Liver (tissue), 3 donors: ENCODE measurements at regions not wholly inside any gene's neighbourhood (a gene's known extent, or its start where the extent isn't known, plus 50 kb on each side); places are given as distances from the start of the nearest gene placed in this dataset.

Source experiments
- ATF3 ChIP-seq: IDR thresholded peaks from 2 replicates; pipeline ENCODE4 v1.6.1; 2016; ENCODE audit warnings: antibody characterized with exemption
- CTCF ChIP-seq: fragments of 150-350 bp; IDR thresholded peaks from 2 replicates; pipeline ENCODE4 v1.5.1; 2017; ENCODE audit warnings: improper control_type of control experiment, low read depth, low read length; ENCODE audit not compliant: missing input control
- EGR1 ChIP-seq, 2 donors: IDR thresholded peaks; 2 replicates each; pipeline ENCODE4 v1.6.1; 2016 to 2018; ENCODE audit warnings: antibody characterized with exemption in 2 of 2, low read depth in 2 of 2
- HNF4A ChIP-seq, 2 donors: conservative IDR thresholded peaks; 2 replicates each; pipeline ENCODE4 v1.6.1; 2016; ENCODE audit warnings: antibody characterized with exemption in 2 of 2, mild to moderate bottlenecking in 2 of 2
- JUND ChIP-seq, 2 donors: IDR thresholded peaks; 2 replicates each; pipeline ENCODE4 v1.6.1; 2016; ENCODE audit warnings: antibody characterized with exemption in 2 of 2
- REST ChIP-seq: IDR thresholded peaks from 2 replicates; pipeline ENCODE4 v1.6.1; 2016; ENCODE audit warnings: antibody characterized with exemption, mild to moderate bottlenecking
- RXRA ChIP-seq, 2 donors: IDR thresholded peaks; 2 replicates each; pipeline ENCODE4 v1.6.1; 2017 to 2018; ENCODE audit warnings: antibody characterized with exemption in 2 of 2, mild to moderate bottlenecking in 1 of 2
- SP1 ChIP-seq: IDR thresholded peaks from 2 replicates; pipeline ENCODE4 v1.6.1; 2018; ENCODE audit warnings: antibody characterized with exemption, mild to moderate bottlenecking
- TAF1 ChIP-seq: conservative IDR thresholded peaks from 2 replicates; pipeline ENCODE4 v1.6.1; 2016; ENCODE audit warnings: antibody characterized with exemption, mild to moderate bottlenecking
- YY1 ChIP-seq: IDR thresholded peaks from 2 replicates; pipeline ENCODE4 v1.6.1; 2016; ENCODE audit warnings: antibody characterized with exemption, mild to moderate bottlenecking
- ZBTB33 ChIP-seq: IDR thresholded peaks from 2 replicates; pipeline ENCODE4 v1.6.1; 2016; ENCODE audit warnings: antibody characterized with exemption
- TF ChIP-seq, protein P1 (sequence below): IDR thresholded peaks from 2 replicates; pipeline ENCODE4 v1.6.1; 2016; ENCODE audit warnings: antibody characterized with exemption
- donor health status: healthy.
- donor health status: healthy.

- no peak for TF ChIP-seq HNF4A (conservative IDR thresholded peaks at IDR 0.05)
- no peak for TF ChIP-seq SP1
- no peak for TF ChIP-seq CTCF
- TF ChIP-seq ATF3, result no peak
- TF ChIP-seq, protein P1, sequence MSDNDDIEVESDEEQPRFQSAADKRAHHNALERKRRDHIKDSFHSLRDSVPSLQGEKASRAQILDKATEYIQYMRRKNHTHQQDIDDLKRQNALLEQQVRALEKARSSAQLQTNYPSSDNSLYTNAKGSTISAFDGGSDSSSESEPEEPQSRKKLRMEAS, result no peak
- TF ChIP-seq YY1, result no peak
- no peak for TF ChIP-seq JUND (IDR thresholded peaks at IDR 0.05)
- no peak for TF ChIP-seq TAF1
- no peak for TF ChIP-seq REST
- TF ChIP-seq EGR1 (IDR thresholded peaks at IDR 0.05; ENCODE audit: low read depth in 2 of 2), result no peak
- TF ChIP-seq ZBTB33, result no peak
- no peak for TF ChIP-seq RXRA (IDR thresholded peaks at IDR 0.05)
These were observed 382.5 kb downstream of the CAAP1 start for GRCh38 chr9:26510137-26510536.
